SK-N-SH (cell line): ENCODE measurements at regions not wholly inside any gene's neighbourhood (a gene's known extent, or its start where the extent isn't known, plus 50 kb on each side); places are given as distances from the start of the nearest gene placed in this dataset.

Experiments used
- CHD2 ChIP-seq: fragments of 150-350 bp; IDR thresholded peaks from 2 replicates; pipeline ENCODE4 v1.6.1; 2018; ENCODE audit warnings: low read length; ENCODE audit not compliant: partially characterized antibody
- CTCF ChIP-seq: fragments of 200-600 bp; sonication (generic); IDR thresholded peaks from 2 replicates; pipeline ENCODE4 v1.6.1; 2017; ENCODE audit warnings: antibody characterized with exemption, mild to moderate bottlenecking, moderate library complexity
- PBX3 ChIP-seq: IDR thresholded peaks from 2 replicates; pipeline ENCODE4; 2012
- POLR2AphosphoS5 ChIP-seq: IDR thresholded peaks from 2 replicates; pipeline ENCODE4 v1.6.1; 2012; ENCODE audit warnings: low read depth, low read length
- RAD21 ChIP-seq: IDR thresholded peaks from 2 replicates; pipeline ENCODE4 v1.6.1; 2012; ENCODE audit warnings: mild to moderate bottlenecking, low read length
- REST ChIP-seq: IDR thresholded peaks from 2 replicates; pipeline ENCODE4 v1.6.1; 2012; ENCODE audit warnings: mild to moderate bottlenecking, low read depth, low read length, moderate library complexity
- RXRA ChIP-seq: IDR thresholded peaks from 2 replicates; pipeline ENCODE4 v1.4.0; 2012; ENCODE audit warnings: low read depth, mild to moderate bottlenecking, borderline replicate concordance
- SIN3A ChIP-seq: IDR thresholded peaks from 2 replicates; pipeline ENCODE4 v1.6.1; 2012; ENCODE audit warnings: low read depth, mild to moderate bottlenecking, low read length, moderate library complexity, borderline replicate concordance
- TEAD4 ChIP-seq: IDR thresholded peaks from 2 replicates; pipeline ENCODE4 v1.4.0; 2012; ENCODE audit warnings: mild to moderate bottlenecking, borderline replicate concordance; ENCODE audit not compliant: insufficient read depth
- USF2 ChIP-seq: fragments of 150-350 bp; IDR thresholded peaks from 2 replicates; pipeline ENCODE4 v1.6.1; 2017; ENCODE audit warnings: antibody characterized with exemption, low read length, low read depth, borderline replicate concordance
- YY1 ChIP-seq: IDR thresholded peaks from 2 replicates; pipeline ENCODE4 v1.4.0; 2012; ENCODE audit warnings: low read depth, mild to moderate bottlenecking

- TF ChIP-seq SIN3A (no peak), CTCF (no peak), RXRA (no peak), CHD2 (no peak), USF2 (no peak), PBX3 (no peak), RAD21 (no peak), YY1 (no peak), POLR2AphosphoS5 (no peak), REST (no peak), TEAD4 (no peak)
Measured at GRCh38 chr5:98209418-98209817, 564.0 kb upstream of the RGMB start.
